HepG2 (cell line): ENCODE measurements at regions not wholly inside any gene's neighbourhood (a gene's known extent, or its start where the extent isn't known, plus 50 kb on each side); places are given as distances from the start of the nearest gene placed in this dataset.

Source experiments
- ATAC-seq: fragments of 200-7000 bp; cut with Tn5 transposase; 3 replicates; pipeline ENCODE4 v1.9.1; 2020; ENCODE audit warnings: mild to moderate bottlenecking, moderate library complexity
- BruUV-seq: library from RNA; stranded (reverse); fragments of 400-500 nt; replicated peaks from 2 replicates; lab custom pipeline; 2021; lab: Mats Ljungman, UMichigan
- CTCF ChIA-PET: fragments of 300-600 bp; formaldehyde crosslinking; extraction: SDS; loops from one replicate; lab custom pipeline; 2021; ENCODE audit warnings: low total read pairs, inconsistent platforms, low intra/inter-chr PET ratio; lab: Yijun Ruan, JAX
- POLR2A ChIA-PET: fragments of 350-600 bp; sonication (Branson Sonifier 250); formaldehyde crosslinking; loops from one replicate; lab custom pipeline; 2020; ENCODE audit warnings: antibody characterized with exemption, inconsistent platforms; lab: Yijun Ruan, JAX
- DNase-seq: peaks from one replicate; pipeline ENCODE4 v3.0.0-alpha.2; 2015; ENCODE audit warnings: low spot score
- FAIRE-seq: peaks from 3 replicates; lab custom pipeline; 2011; peaks lifted over from hg19 to GRCh38; lab: Jason Lieb, UNC
- H2AFZ ChIP-seq: one replicate; pipeline ENCODE4 v1.6.1; 2011; ENCODE audit warnings: low read length, inconsistent platforms
- H3K27ac ChIP-seq: fragments of 300-600 bp; 3 replicates; pipeline ENCODE4 v1.8.0; 2011; ENCODE audit warnings: mixed run types, mild to moderate bottlenecking, mixed read lengths, low read length, inconsistent platforms; ENCODE audit not compliant: insufficient read depth; ENCODE audit errors: extremely low read length
- H3K27me3 ChIP-seq, 2 experiments: fragments of 200-600 bp in 1 of 2; 2 replicates in 1 of 2; 3 replicates in 1 of 2; pipeline versions ENCODE4 v1.6.0 to v1.8.0; 2011; ENCODE audit warnings: low read length in 2 of 2, mild to moderate bottlenecking in 2 of 2, moderate library complexity in 2 of 2, inconsistent platforms in 1 of 2; ENCODE audit not compliant: insufficient read depth in 2 of 2, control insufficient read depth in 1 of 2
- H3K36me3 ChIP-seq, 2 experiments: fragments of 200-600 bp in 1 of 2; replicated peaks in 1 of 2; 2 replicates in 1 of 2; 3 replicates in 1 of 2; pipeline versions ENCODE4 v1.5.1 to v1.8.0; 2011; ENCODE audit warnings: low read length in 2 of 2, inconsistent platforms in 1 of 2; ENCODE audit not compliant: insufficient read depth in 2 of 2, control insufficient read depth in 1 of 2
- H3K4me1 ChIP-seq: 2 replicates; pipeline ENCODE4 v1.5.1; 2012; ENCODE audit warnings: low read length, inconsistent platforms; ENCODE audit not compliant: insufficient read depth
- H3K4me2 ChIP-seq: 2 replicates; pipeline ENCODE4 v1.6.0; 2011; ENCODE audit warnings: low read depth, low read length, inconsistent platforms
- H3K4me3 ChIP-seq, 3 experiments: fragments of 200-600 bp in 1 of 3; sonication (generic), shearing (Covaris generic) in 1 of 3; replicated peaks in 1 of 3; 2 replicates each; pipeline ENCODE4 v1.5.1; 2011 to 2016; ENCODE audit warnings: low read length in 3 of 3, inconsistent platforms in 2 of 3, low read depth in 2 of 3, mild to moderate bottlenecking in 2 of 3, control low read depth in 1 of 3, mixed read lengths in 1 of 3; ENCODE audit not compliant: insufficient read depth in 1 of 3
- H3K79me2 ChIP-seq: one replicate; pipeline ENCODE4 v1.6.1; 2011; ENCODE audit warnings: low read length, inconsistent platforms; ENCODE audit not compliant: insufficient read depth
- H3K9ac ChIP-seq: 2 replicates; pipeline ENCODE4 v1.6.0; 2011; ENCODE audit warnings: mild to moderate bottlenecking, low read depth, low read length, inconsistent platforms; ENCODE audit not compliant: insufficient read depth
- H3K9me3 ChIP-seq: 2 replicates; pipeline ENCODE4 v1.5.1; 2012; ENCODE audit warnings: mild to moderate bottlenecking, low read length
- H4K20me1 ChIP-seq: 2 replicates; pipeline ENCODE4 v1.6.0; 2011; ENCODE audit warnings: inconsistent platforms, mild to moderate bottlenecking, low read length, moderate library complexity; ENCODE audit not compliant: insufficient read depth
- CBX1 ChIP-seq: IDR thresholded peaks from one replicate; pipeline ENCODE4 v1.6.1; 2016; ENCODE audit warnings: antibody characterized with exemption, low read depth
- GABPA ChIP-seq, 2 experiments: IDR thresholded peaks; 2 replicates each; pipeline ENCODE4 v1.6.1; 2011 to 2016; ENCODE audit warnings: low read depth in 2 of 2, low read length in 1 of 2, missing biosample characterization in 1 of 2, missing genetic modification characterization in 1 of 2
- GATAD2A ChIP-seq: IDR thresholded peaks from 2 replicates; pipeline ENCODE4 v1.6.1; 2016
- SALL1 ChIP-seq: sonication (generic); formaldehyde crosslinking; IDR thresholded peaks from 2 replicates; pipeline ENCODE4 v1.8.0; 2022; ENCODE audit warnings: mild to moderate bottlenecking, missing genetic modification reagents
- SIX1 ChIP-seq: sonication (generic); formaldehyde crosslinking; IDR thresholded peaks from 2 replicates; pipeline ENCODE4 v1.4.0; 2020; ENCODE audit warnings: missing genetic modification reagents, borderline replicate concordance
- STAG1 ChIP-seq: sonication (generic); formaldehyde crosslinking; IDR thresholded peaks from 2 replicates; pipeline ENCODE4 v1.4.0; 2020; ENCODE audit warnings: missing genetic modification reagents
- ZNF224 ChIP-seq: sonication (generic); formaldehyde crosslinking; IDR thresholded peaks from 2 replicates; pipeline ENCODE4 v1.5.0; 2020; ENCODE audit warnings: mild to moderate bottlenecking, missing genetic modification reagents
- WGBS: methylation state at CpG from one replicate; pipeline ENCODE4 v1.1.6; 2017; ENCODE audit warnings: low lambda C conversion rate; 5-methylcytosine and 5-hydroxymethylcytosine counted together
- in situ Hi-C: cut with HindIII; loops from 2 replicates; pipeline ENCODE4 v1.10.0; 2017; ENCODE audit warnings: low pct_unique_long_range_greater_than_20kb; ENCODE audit not compliant: extremely low pct_ligation_motif_present
- intact Hi-C: fragments of 100-400 bp; cut with micrococcal nuclease; formaldehyde crosslinking; loops from one replicate; pipeline ENCODE4 v1.10.0; 2022; ENCODE audit not compliant: unreplicated experiment
- TF ChIP-seq, protein P1 (sequence below): IDR thresholded peaks from 2 replicates; pipeline ENCODE4 v1.6.1; 2016; ENCODE audit warnings: low read depth, borderline replicate concordance

DNA sequence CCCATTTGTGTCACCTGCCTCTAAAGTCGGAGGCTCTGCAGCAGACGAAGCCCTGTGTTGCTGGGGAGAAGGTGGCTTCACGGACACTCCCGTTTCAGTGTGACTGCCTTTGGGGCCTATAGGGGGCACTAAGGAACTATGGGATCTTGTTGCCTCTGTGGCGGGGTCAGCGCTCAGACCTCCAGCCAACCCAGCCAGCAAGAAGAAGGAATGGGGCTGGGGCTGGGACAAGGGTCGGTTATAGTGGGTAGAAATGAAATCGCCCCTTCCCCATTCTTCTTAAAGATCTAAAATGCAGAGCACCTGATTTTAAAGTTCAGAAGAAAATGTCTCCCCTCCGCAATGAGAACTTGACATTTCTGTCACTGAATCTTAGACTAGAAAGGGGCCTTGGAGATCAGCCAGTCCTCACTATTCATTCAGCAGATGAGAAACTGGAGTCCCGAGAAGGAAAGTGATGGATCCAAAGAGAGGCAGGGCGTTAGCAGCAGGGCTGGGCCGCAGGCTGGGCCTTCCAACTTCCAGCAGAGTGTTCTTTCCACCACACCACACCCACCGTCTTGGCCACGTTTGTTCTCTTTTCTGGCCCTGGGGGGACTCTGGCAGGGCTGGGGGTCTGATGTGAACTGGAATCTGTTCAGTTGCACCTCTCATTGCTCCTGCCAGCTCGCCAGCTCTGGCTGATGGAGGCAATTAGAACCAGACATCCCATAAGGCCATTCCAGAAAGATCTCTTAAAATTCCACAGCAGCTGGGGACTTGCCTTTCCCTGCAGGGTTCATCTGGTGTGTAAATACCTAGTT is 195.4 kb downstream of the OPA1 start (continued):
- TF ChIP-seq, protein P1, sequence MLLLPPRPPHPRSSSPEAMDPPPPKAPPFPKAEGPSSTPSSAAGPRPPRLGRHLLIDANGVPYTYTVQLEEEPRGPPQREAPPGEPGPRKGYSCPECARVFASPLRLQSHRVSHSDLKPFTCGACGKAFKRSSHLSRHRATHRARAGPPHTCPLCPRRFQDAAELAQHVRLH: peak; percentile 74; the same call in 1 of the 2 replicates
- TF ChIP-seq STAG1 (CRISPR knock-in tag) (peak; percentile 95), GATAD2A (CRISPR knock-in tag) (peak; percentile 41; the same call in 1 of the 2 replicates), SALL1 (CRISPR knock-in tag) (peak; percentile 38; the same call in 1 of the 2 replicates), GABPA (IDR thresholded peaks at IDR 0.05; ENCODE audit: low read depth, low read length) (no peak), GABPA (CRISPR knock-in tag; IDR thresholded peaks at IDR 0.05; ENCODE audit: low read depth) (no peak), CBX1 (no peak)

DNA sequence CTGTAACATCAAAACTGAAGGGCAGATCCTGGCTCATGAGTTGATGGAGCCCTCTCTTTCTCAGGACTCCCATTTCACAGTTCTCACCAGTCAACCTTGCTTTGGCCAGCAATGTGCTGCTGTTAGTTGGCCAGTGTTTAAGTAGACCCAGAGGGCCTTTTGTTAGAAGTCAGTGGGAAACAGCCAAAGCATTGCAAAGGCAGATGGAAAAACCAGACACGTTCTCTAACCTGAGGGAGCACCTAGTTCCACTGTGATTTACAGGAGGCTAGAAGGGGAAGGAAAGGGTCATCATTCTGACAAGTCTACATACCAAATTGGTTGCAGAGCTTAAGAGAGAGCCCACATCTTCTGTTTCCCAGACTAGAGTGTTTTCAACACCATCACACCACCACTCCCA is 196.4 kb downstream of the OPA1 start:
- BruUV-seq: no TSS peak
- peaks cover 0 to 10% of the 10 kb centered on the region in 2 experiments; a peak in 3 of 5 replicates for H3K27me3 ChIP-seq
- no peak overlapping the region for H3K9ac ChIP-seq
- H4K20me1 ChIP-seq: no peaks in the 10 kb centered on the region
- in situ Hi-C loops: loop anchor here (5.0 kb wide), 1 partner anchor 528 kb away; no protein-coding TSS in a partner anchor
- no peak overlapping the region for H3K27ac ChIP-seq
- no peaks in the 10 kb centered on the region for H3K36me3 ChIP-seq
- intact Hi-C loops: loop anchor here (2.0 kb wide), 2 partner anchors 125 to 347 kb away; partner anchors contain the start of gene HES1
- H3K4me1 ChIP-seq: peaks cover 7% of the 10 kb centered on the region
- no peak for ATAC-seq
- TF ChIP-seq SIX1 (no peak), ZNF224 (CRISPR knock-in tag) (no peak)
- TF ChIP-seq, all 625 proteins: peak for 0
- no peaks in the 10 kb centered on the region for H3K79me2 ChIP-seq
- H2AFZ ChIP-seq: no peak overlapping the region
- ChIA-PET CTCF (interaction anchor here (1.2 to 1.3 kb wide), 2 partner anchors 348 to 498 kb away, joined by 3 to 6 read pairs; no protein-coding TSS in a partner anchor), POLR2A (no interaction called here)
- no peaks in the 10 kb centered on the region for H3K9me3 ChIP-seq
- WGBS: 20% methylated on average over 1 of the region's 1 CpG
- no peak overlapping the region for H3K4me3 ChIP-seq
- FAIRE-seq: no peak
- H3K4me2 ChIP-seq: no peak overlapping the region
- DNase-seq: no peak
